Retina (tissue), 1 donor: ENCODE measurements at regions not wholly inside any gene's neighbourhood (a gene's known extent, or its start where the extent isn't known, plus 50 kb on each side); places are given as distances from the start of the nearest gene placed in this dataset.
A peak's percentile ranks its signal among the peaks of the same experiment; 100 is the strongest.
"Not testable (repeated sequence)": the region's sequence is repeated elsewhere in the genome, so short reads cannot be mapped to it uniquely, and the experiment has no call there.

Source experiments
- DNase-seq: peaks from one replicate; pipeline ENCODE4 v3.0.0-alpha.2; 2016

DNA sequence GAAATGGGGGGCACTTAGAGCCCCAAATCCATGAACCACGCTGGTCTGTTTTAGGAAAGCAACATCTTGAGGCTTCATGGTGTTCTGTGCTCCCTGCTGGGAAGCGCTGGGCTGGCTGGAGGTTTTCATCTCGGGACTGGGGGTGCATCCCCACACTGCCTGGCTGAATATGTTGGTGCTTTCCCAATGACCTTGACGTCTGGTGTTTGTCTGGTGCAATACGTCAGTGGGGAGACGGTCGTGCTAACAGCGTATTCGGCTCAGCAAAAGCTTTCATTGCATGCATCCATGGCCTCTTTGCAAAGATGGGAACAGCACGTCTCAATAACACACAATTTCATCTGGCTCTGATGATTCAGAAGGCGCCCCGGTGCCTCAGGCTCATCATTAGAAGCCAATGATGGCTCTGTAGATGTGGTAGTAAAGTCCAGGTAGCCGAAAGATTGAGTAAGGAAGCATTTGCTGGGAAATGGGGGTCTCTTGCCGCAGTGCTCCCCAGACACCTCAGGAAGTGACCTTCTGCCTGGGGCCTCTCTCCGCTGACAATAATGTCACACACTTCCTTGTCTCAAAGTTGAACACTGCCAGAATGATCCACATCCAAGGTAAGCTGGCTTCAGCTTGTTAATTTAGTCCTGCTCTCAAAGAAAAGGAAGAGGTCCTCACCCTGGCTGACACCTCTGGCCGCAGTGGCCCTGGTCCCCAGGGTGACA, 97.7 kb downstream of the ING1 start:
- peak; percentile 40 for DNase-seq

DNA sequence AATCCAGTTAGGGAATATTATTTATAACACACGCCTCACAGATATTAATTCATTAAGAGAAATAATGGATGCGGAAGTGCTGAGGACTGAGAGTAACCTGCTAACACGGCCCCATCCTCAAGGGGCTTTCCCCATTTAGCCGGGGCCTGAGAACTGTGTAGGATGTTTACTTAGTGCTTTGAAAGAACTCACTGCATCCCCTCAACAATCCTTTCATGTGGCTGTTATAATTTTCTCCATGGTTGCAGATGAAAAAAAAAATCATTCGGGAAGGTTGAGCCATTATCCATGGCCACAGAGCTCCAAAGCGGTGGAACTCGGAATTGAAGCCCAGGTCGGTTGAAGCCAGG, 98.2 kb downstream of the ING1 start:
- DNase-seq, result no peak

DNA sequence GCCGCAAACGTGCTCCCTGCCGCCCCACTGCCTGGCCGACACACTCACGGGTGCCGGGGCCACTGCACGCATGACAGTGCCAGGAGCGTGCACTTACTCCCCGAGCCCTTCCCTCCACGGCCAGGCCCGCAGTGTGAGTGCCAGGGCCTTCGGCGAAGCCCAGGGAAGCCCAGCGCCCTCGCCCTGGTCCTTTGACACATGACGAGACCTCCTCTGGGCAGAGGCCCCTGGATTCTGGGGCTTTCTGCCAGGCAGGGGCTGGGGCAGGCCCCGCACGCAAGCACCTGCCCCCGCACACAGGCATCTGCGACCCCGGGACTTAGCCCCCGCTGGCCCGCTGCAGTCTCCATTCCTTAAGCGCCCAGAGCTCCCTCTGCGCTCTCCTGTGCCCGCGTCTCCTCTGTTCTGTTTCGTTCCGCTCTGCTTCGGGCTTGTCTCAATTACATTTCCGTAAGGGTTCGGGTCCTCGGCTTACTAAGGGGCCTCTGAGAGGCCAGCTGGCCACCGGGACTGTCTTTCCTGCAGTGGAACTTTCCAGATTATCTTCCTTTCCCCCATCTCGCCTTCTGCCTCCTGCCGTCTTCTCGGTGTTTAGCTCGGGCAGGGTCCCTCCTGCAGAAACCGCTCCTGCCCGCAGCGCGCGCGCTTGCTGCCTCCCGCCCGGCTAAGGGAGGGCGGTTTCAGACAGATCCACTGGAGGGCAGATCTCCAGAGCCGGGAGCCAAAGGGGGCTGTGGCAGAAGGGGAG, 98.8 kb downstream of the ING1 start:
- DNase-seq, result peak; percentile 80

GRCh38 chr13:110812869-110813645, 99.6 kb downstream of the ING1 start:
- no peak for DNase-seq

DNA sequence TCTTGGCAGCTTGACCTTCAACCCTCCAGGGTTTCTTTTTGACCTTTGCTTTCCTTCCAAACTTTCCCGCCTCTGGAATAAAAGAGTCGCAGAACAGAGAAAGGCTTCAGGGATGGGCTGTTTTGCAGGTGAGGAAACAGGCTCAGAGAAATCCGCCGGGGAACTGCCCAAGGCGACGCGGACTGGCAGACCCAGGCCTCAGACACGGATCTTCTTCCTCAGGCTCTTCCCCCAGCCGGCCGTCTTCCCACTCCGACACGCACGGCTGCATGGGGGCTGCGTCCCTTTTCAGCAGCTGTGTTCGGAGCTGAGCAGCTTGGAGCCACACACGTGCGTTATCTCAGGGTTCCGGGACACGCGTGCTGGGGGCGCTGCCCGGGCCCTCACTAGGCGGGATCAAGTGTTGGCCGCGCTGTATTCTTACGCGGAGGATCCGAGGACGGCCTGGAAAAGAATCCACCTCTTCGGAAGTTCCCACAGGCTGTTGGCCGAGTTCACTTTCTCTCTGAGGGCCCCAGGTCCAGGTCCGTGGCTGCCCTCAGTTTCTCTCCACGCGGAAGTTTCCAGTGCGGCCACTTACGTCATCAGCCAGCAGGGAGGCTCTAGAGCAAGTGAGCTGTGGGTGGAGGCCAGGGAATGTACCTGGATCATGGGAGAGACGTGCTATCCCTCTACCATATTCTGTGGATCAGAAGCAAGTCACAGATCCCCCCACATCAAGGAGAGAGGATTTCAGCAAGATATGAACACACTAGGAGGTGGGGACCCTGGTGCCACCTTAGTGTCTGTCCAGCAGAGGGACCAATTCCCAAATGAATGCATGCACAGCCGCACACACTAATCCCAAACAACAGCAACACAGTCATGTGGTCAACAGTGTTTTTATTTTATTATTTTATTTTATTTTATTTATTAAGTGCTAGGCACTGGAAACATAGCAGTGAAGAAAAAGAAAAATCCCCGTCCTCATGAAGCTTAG, 100.4 kb downstream of the ING1 start:
- no peak for DNase-seq

DNA sequence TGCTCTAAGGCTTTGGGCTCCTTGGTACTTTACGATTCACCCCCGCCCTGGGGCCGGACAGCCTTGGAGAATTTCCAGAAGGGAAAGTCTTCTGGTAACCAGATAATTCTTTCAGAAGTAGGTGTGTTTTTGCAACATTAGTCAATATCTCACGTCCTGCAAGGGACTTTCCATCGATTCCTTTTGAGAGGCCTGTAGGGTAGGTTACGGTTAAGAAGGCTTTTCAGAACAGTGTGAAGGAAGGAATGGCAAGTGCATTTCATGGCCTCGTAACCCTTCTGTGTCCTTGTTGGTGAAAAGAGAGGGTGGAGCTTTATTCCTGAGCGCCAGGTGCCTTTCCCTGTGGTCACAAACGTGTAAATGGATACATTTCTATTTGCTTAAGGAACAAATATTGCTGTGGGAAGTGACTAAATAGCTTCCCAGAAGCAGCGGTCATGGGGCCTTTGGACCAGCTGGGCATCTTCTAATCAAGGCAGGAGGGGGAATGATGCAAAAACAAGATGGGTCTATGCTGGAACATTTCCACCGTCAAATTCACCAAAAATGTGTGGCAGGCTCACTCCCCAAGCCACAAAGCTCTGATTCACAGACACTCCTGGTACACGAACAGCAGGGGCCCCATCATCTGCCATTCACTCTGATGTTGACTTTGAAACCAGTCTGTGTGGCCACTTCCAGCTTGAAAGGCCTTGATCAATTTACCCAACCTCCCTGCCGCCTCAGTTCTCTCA, 99.2 kb downstream of the ANKRD10 start:
- no peak for DNase-seq

DNA sequence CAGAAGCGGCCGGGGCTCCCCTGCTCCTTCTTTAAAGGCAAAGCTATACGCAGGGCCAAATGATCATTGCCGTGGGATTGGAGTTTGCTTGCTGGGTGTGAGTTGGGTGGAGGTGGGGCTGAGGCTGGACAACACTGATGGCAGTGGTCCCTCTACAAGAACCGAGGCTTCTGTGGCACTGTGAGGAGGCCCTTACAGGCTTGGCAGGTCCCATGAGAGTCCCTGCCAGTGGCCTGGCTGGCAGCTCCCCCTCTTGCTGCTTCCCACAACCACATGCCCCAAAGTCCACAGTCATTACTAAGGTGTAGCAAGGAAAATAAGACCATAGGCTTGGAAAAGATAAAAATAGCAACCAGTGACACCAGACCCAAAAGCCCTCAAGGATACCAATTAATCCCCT, 98.4 kb downstream of the ANKRD10 start:
- no peak for DNase-seq

DNA sequence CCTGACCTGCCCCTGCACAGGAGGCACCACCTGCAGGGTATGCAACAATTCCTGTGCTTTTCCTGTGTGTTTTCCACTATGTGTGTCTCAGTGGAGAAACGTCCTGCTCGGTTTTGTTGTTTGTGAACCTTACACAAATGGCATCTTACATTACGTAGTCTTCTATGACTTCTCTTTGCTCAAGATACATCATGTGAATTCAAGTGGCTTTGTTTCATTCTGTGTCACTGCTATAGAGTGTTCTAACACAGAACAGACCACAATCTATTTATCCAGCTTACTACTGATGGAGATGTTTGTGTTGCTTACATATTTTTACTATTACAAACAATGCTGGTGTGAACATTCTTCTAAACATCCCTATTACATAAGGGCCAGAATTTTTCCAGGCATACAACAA, 97.7 kb downstream of the ANKRD10 start:
- no peak for DNase-seq

- DNase-seq, result no peak
These were observed 96.1 kb downstream of the ANKRD10 start for GRCh38 chr13:110818747-110819146.

- peak; percentile 88 for DNase-seq
These were observed 95.5 kb downstream of the ANKRD10 start for GRCh38 chr13:110819203-110820014.

GRCh38 chr13:110820322-110820721, 94.5 kb downstream of the ANKRD10 start:
- no peak for DNase-seq

- not testable (repeated sequence) for DNase-seq
These were observed 92.8 kb downstream of the ANKRD10 start for GRCh38 chr13:110821837-110822668.

DNA sequence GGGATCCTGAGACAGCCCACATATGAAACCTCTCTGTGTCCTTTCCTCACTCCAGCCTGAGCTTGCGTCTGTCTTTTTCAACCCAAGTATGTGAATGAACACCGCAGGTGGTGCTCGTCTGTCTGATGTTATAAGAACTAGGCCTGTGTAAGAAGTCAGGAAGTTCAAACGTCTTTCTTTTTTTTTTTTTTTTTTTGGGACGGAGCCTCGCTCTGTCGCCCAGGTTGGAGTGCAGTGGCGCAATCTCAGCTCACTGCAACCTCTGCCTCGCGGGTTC, 92.3 kb downstream of the ANKRD10 start:
- DNase-seq, result no peak

DNA sequence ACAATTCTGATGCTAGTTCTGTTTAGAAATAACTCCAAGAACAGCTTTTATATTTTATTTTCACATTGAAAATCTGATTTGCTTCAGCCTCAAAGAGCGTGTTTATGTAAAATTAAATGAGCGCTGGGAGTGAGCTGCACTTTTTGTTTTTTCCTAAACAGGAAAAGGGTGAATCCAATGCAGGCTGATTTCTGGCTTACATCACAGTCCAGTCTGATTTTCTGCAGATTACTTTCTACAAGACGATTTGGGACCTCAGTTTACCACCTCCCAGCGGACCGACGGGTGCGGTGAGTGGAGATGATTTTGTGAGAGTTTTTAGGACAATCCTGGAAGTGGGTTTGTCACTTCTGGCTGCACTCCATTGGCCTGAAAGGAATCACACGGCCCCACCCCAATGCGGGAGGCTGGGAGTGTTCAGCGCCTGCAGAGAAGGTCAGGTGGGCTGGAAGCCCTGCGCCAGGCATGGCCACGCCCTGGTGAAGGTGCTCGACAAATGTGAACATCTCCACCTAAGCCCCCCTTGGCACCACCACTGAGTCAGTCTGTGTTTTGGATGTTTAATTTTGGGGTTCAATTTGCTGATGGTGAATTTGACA, 90.1 kb downstream of the ANKRD10 start:
- DNase-seq, result no peak

- no peak for DNase-seq
These were observed 89.4 kb downstream of the ANKRD10 start for GRCh38 chr13:110825516-110825915.

DNA sequence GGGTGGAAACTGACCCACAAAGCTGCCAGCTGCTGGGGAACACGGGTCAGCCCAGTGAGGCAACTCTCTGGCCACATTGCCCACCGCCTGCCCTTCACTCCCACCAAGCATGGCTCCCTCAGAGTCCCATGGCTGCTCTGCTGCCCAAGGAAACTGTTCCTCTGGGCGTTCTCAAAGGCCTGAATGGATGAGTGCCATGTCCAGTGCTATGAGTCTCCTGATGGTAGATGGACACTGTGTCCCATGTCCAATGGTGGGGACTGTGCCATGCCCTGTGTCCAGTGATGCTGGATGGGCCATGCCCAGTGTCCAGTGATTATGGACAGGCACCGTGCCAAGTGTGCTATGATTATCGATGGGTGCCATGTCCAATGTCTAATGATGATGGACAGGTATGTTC, 88.8 kb downstream of the ANKRD10 start:
- DNase-seq, result no peak

GRCh38 chr13:110826861-110827672, 87.8 kb downstream of the ANKRD10 start:
- DNase-seq, result no peak
